HAP-1 (cell line): ENCODE measurements at regions not wholly inside any gene's neighbourhood (a gene's known extent, or its start where the extent isn't known, plus 50 kb on each side); places are given as distances from the start of the nearest gene placed in this dataset.
"Not testable (repeated sequence)": the region's sequence is repeated elsewhere in the genome, so short reads cannot be mapped to it uniquely, and the experiment has no call there.

ENCODE experiments used
- DNase-seq, 2 experiments: peaks; one replicate each; pipeline ENCODE4 v3.0.0-alpha.2; 2016 to 2020; ENCODE audit warnings: low spot score in 2 of 2
- H3K27me3 ChIP-seq: fragments of 250-450 bp; sonication (Bioruptor Pico); 2 replicates; pipeline ENCODE4 v1.5.1; 2020; ENCODE audit warnings: low read depth, mild to moderate bottlenecking, moderate library complexity
- H3K36me3 ChIP-seq: fragments of 250-450 bp; sonication (Bioruptor Pico); replicated peaks from 2 replicates; pipeline ENCODE4 v1.5.1; 2020; ENCODE audit warnings: mild to moderate bottlenecking
- H3K4me1 ChIP-seq: fragments of 250-450 bp; sonication (Bioruptor Pico); 2 replicates; pipeline ENCODE4 v1.5.1; 2020; ENCODE audit warnings: mild to moderate bottlenecking
- H3K4me3 ChIP-seq: fragments of 250-450 bp; sonication (Bioruptor Pico); 2 replicates; pipeline ENCODE4 v1.5.1; 2020; ENCODE audit warnings: mild to moderate bottlenecking, moderate library complexity
- H3K9me3 ChIP-seq: fragments of 250-450 bp; sonication (Bioruptor Pico); 2 replicates; pipeline ENCODE4 v1.5.1; 2020; ENCODE audit warnings: mild to moderate bottlenecking, moderate library complexity
- in situ Hi-C: fragments of 300-500 bp; cut with MboI; formaldehyde crosslinking; loops from 3 replicates; pipeline ENCODE4 v1.14.3; 2020; ENCODE audit warnings: low sequenced_read_pairs, inconsistent platforms, mixed read lengths

- H3K9me3 ChIP-seq, H3K27me3 ChIP-seq, H3K4me3 ChIP-seq, DNase-seq, in situ Hi-C loops, H3K4me1 ChIP-seq, H3K36me3 ChIP-seq: not testable (repeated sequence)
These were observed 54.0 kb upstream of the TP53BP2 start for GRCh38 chr1:223899775-223900174.

- H3K4me1 ChIP-seq, in situ Hi-C loops, H3K9me3 ChIP-seq: not testable (repeated sequence)
These were observed 51.4 kb upstream of the TP53BP2 start for GRCh38 chr1:223897097-223897496.

GRCh38 chr1:223895950-223896349 lies 50.2 kb upstream of the TP53BP2 start:
- H3K27me3 ChIP-seq, H3K9me3 ChIP-seq, H3K4me3 ChIP-seq, H3K4me1 ChIP-seq, H3K36me3 ChIP-seq, DNase-seq, in situ Hi-C loops: not testable (repeated sequence)

More at GRCh38 chr1:223897097-223897496, 51.4 kb upstream of the TP53BP2 start:
- H3K4me3 ChIP-seq, H3K27me3 ChIP-seq, H3K36me3 ChIP-seq, DNase-seq: not testable (repeated sequence)
